Adipocyte (in vitro differentiated cells): ENCODE measurements at regions not wholly inside any gene's neighbourhood (a gene's known extent, or its start where the extent isn't known, plus 50 kb on each side); places are given as distances from the start of the nearest gene placed in this dataset.

Source experiments
- DNase-seq: peaks from one replicate; pipeline ENCODE4 v3.0.0-alpha.2; 2015; ENCODE audit warnings: low read depth
- H3K27me3 ChIP-seq: replicated peaks from 2 replicates; pipeline ENCODE4 v1.7.0; 2013; ENCODE audit warnings: mild to moderate bottlenecking, low read length, moderate library complexity; ENCODE audit not compliant: control insufficient read depth, insufficient read depth
- H3K36me3 ChIP-seq: 2 replicates; pipeline ENCODE4 v1.7.0; 2013; ENCODE audit warnings: low read length, mild to moderate bottlenecking, moderate library complexity; ENCODE audit not compliant: control insufficient read depth, insufficient read depth, severe bottlenecking
- H3K4me1 ChIP-seq: 2 replicates; pipeline ENCODE4 v1.7.0; 2013; ENCODE audit warnings: mild to moderate bottlenecking, low read length, moderate library complexity; ENCODE audit not compliant: control insufficient read depth, insufficient read depth
- H3K4me3 ChIP-seq: 2 replicates; pipeline ENCODE4 v1.7.0; 2013; ENCODE audit warnings: mild to moderate bottlenecking, low read length, moderate library complexity
- H3K9ac ChIP-seq: 2 replicates; pipeline ENCODE4 v1.7.0; 2013; ENCODE audit warnings: mild to moderate bottlenecking, low read length, moderate library complexity
- H3K9me3 ChIP-seq: 2 replicates; pipeline ENCODE4 v1.7.0; 2013; ENCODE audit warnings: mild to moderate bottlenecking, low read length, moderate library complexity; ENCODE audit not compliant: control insufficient read depth

GRCh38 chr2:17101091-17101490 lies 417.1 kb downstream of the RAD51AP2 start:
- Histone ChIP-seq H3K4me3 (no peak overlapping the region), H3K36me3 (no peaks in the 10 kb centered on the region), H3K4me1 (no peaks in the 10 kb centered on the region), H3K9me3 (no peaks in the 10 kb centered on the region), H3K9ac (no peak overlapping the region), H3K27me3 (no peaks in the 10 kb centered on the region)
- no peak for DNase-seq

- Histone ChIP-seq H3K27me3 (no peaks in the 10 kb centered on the region), H3K36me3 (no peaks in the 10 kb centered on the region), H3K9me3 (no peaks in the 10 kb centered on the region), H3K4me1 (no peaks in the 10 kb centered on the region), H3K4me3 (no peak overlapping the region), H3K9ac (no peak overlapping the region)
- DNase-seq = no peak
Measured at GRCh38 chr2:17095340-17095739, 422.9 kb downstream of the RAD51AP2 start.

GRCh38 chr2:17093712-17094111 lies 424.5 kb downstream of the RAD51AP2 start:
- no peak for DNase-seq
- Histone ChIP-seq H3K9me3 (no peaks in the 10 kb centered on the region), H3K4me3 (no peak overlapping the region), H3K27me3 (no peaks in the 10 kb centered on the region), H3K9ac (no peak overlapping the region), H3K4me1 (peaks cover 5% of the 10 kb centered on the region), H3K36me3 (no peaks in the 10 kb centered on the region)

GRCh38 chr2:17086990-17087389 lies 421.4 kb upstream of the CYRIA start:
- DNase-seq = no peak
- Histone ChIP-seq H3K4me3 (no peak overlapping the region), H3K4me1 (peaks cover 10% of the 10 kb centered on the region)

GRCh38 chr2:17085546-17086202 lies 420.0 kb upstream of the CYRIA start:
- no peaks in the 10 kb centered on the region for H3K36me3 ChIP-seq
- H3K27me3 ChIP-seq = no peaks in the 10 kb centered on the region
- H3K4me3 ChIP-seq = no peak overlapping the region
- H3K4me1 ChIP-seq = peaks cover 10% of the 10 kb centered on the region
- DNase-seq = no peak
- no peak overlapping the region for H3K9ac ChIP-seq
- H3K9me3 ChIP-seq = no peaks in the 10 kb centered on the region

More at GRCh38 chr2:17086990-17087389, 421.4 kb upstream of the CYRIA start:
- Histone ChIP-seq H3K9ac (no peak overlapping the region), H3K27me3 (no peaks in the 10 kb centered on the region), H3K36me3 (no peaks in the 10 kb centered on the region), H3K9me3 (no peaks in the 10 kb centered on the region)

GRCh38 chr2:17084877-17085276 lies 419.2 kb upstream of the CYRIA start:
- H3K9ac ChIP-seq = no peak overlapping the region
- no peaks in the 10 kb centered on the region for H3K27me3 ChIP-seq
- H3K4me3 ChIP-seq = no peak overlapping the region
- peak; percentile 37 for DNase-seq
- H3K36me3 ChIP-seq = no peaks in the 10 kb centered on the region
- peaks cover 2% of the 10 kb centered on the region for H3K9me3 ChIP-seq
- peaks cover 10% of the 10 kb centered on the region for H3K4me1 ChIP-seq

GRCh38 chr2:17083902-17084301 lies 418.3 kb upstream of the CYRIA start:
- Histone ChIP-seq H3K27me3 (no peaks in the 10 kb centered on the region), H3K9me3 (peaks cover 11% of the 10 kb centered on the region), H3K36me3 (no peaks in the 10 kb centered on the region), H3K4me1 (peaks cover 7% of the 10 kb centered on the region), H3K9ac (no peak overlapping the region), H3K4me3 (no peak overlapping the region)
- DNase-seq = peak; percentile 73

GRCh38 chr2:17079262-17079661 lies 413.6 kb upstream of the CYRIA start:
- H3K9me3 ChIP-seq = peaks cover 13% of the 10 kb centered on the region
- H3K9ac ChIP-seq = no peak overlapping the region
- no peak overlapping the region for H3K4me3 ChIP-seq
- H3K4me1 ChIP-seq = peaks cover 3% of the 10 kb centered on the region
- no peak for DNase-seq
- no peaks in the 10 kb centered on the region for H3K27me3 ChIP-seq
- no peaks in the 10 kb centered on the region for H3K36me3 ChIP-seq

GRCh38 chr2:17076533-17076932 lies 410.9 kb upstream of the CYRIA start:
- no peaks in the 10 kb centered on the region for H3K36me3 ChIP-seq
- no peaks in the 10 kb centered on the region for H3K27me3 ChIP-seq
- H3K9ac ChIP-seq = no peak overlapping the region
- H3K4me1 ChIP-seq = peaks cover 3% of the 10 kb centered on the region
- DNase-seq = peak; percentile 50
- H3K4me3 ChIP-seq = no peak overlapping the region
- peaks cover 13% of the 10 kb centered on the region for H3K9me3 ChIP-seq

- Histone ChIP-seq H3K27me3 (no peaks in the 10 kb centered on the region), H3K4me1 (peaks cover 7% of the 10 kb centered on the region), H3K36me3 (no peaks in the 10 kb centered on the region), H3K9ac (no peak overlapping the region), H3K9me3 (no peaks in the 10 kb centered on the region), H3K4me3 (no peak overlapping the region)
- no peak for DNase-seq
Measured at GRCh38 chr2:17070711-17071110, 405.1 kb upstream of the CYRIA start.

GRCh38 chr2:17069564-17069963 lies 403.9 kb upstream of the CYRIA start:
- no peak overlapping the region for H3K9ac ChIP-seq

GRCh38 chr2:17068021-17068420 lies 402.4 kb upstream of the CYRIA start:
- DNase-seq = no peak
- no peaks in the 10 kb centered on the region for H3K36me3 ChIP-seq

More at GRCh38 chr2:17069564-17069963, 403.9 kb upstream of the CYRIA start:
- peaks cover 7% of the 10 kb centered on the region for H3K4me1 ChIP-seq
- no peaks in the 10 kb centered on the region for H3K27me3 ChIP-seq
- no peaks in the 10 kb centered on the region for H3K9me3 ChIP-seq
- no peak for DNase-seq
- H3K4me3 ChIP-seq = no peak overlapping the region
- H3K36me3 ChIP-seq = no peaks in the 10 kb centered on the region

More at GRCh38 chr2:17068021-17068420, 402.4 kb upstream of the CYRIA start:
- H3K9ac ChIP-seq = no peak overlapping the region
- H3K9me3 ChIP-seq = no peaks in the 10 kb centered on the region
- H3K27me3 ChIP-seq = no peaks in the 10 kb centered on the region
- no peak overlapping the region for H3K4me3 ChIP-seq
- peaks cover 7% of the 10 kb centered on the region for H3K4me1 ChIP-seq
